A549 (cell line): ENCODE measurements at regions not wholly inside any gene's neighbourhood (a gene's known extent, or its start where the extent isn't known, plus 50 kb on each side); places are given as distances from the start of the nearest gene placed in this dataset.

Experiments used
- ATAC-seq, 2 experiments: fragments of 200-7000 bp in 1 of 2; fragments of >200 bp in 1 of 2; cut with Nextera tagmentation in 1 of 2; cut with Tn5 transposase in 1 of 2; 3 replicates each; pipeline versions ENCODE4 v1.8.0 to v1.9.1; 2018 to 2020; ENCODE audit warnings: mild to moderate bottlenecking in 1 of 2, moderate library complexity in 1 of 2
- CTCF ChIA-PET: fragments of 300-600 bp; sonication (Branson Sonifier 250); formaldehyde crosslinking; extraction: SDS; loops from one replicate; lab custom pipeline; 2021; ENCODE audit warnings: antibody characterized with exemption, inconsistent platforms; lab: Yijun Ruan, JAX
- POLR2A ChIA-PET: fragments of 350-600 bp; formaldehyde crosslinking; extraction: SDS; loops from one replicate; lab custom pipeline; 2021; ENCODE audit warnings: antibody characterized with exemption, inconsistent platforms; lab: Yijun Ruan, JAX
- DNase-seq, 2 experiments: peaks; one replicate each; pipeline versions ENCODE4 v3.0.0 to v3.0.0-alpha.2; 2011 to 2016; ENCODE audit warnings: low read depth in 1 of 2, low spot score in 1 of 2
- FAIRE-seq: peaks from 2 replicates; lab custom pipeline; 2011; peaks lifted over from hg19 to GRCh38; lab: Jason Lieb, UNC
- H3K27ac ChIP-seq, 2 experiments: fragments of >200 bp; sonication (Bioruptor Twin); formaldehyde crosslinking; 3 replicates each; pipeline ENCODE4 v1.5.1; 2016 to 2017
- H3K4me1 ChIP-seq: fragments of >200 bp; sonication (Bioruptor Twin); formaldehyde crosslinking; 3 replicates; pipeline ENCODE4 v1.6.1; 2016
- H3K4me2 ChIP-seq: fragments of >200 bp; sonication (Bioruptor Twin); formaldehyde crosslinking; 3 replicates; pipeline ENCODE4 v1.6.1; 2016
- H3K4me3 ChIP-seq: fragments of >200 bp; sonication (Bioruptor Twin); formaldehyde crosslinking; 3 replicates; pipeline ENCODE4 v1.5.1; 2016
- H3K9me3 ChIP-seq: fragments of >200 bp; sonication (Bioruptor Twin); formaldehyde crosslinking; 3 replicates; pipeline ENCODE4 v1.6.1; 2016
- ATOH8 ChIP-seq: fragments of 250-450 bp; sonication (Bioruptor Pico); IDR thresholded peaks from 2 replicates; pipeline ENCODE4 v1.5.0; 2020; ENCODE audit warnings: low read depth, mild to moderate bottlenecking, moderate library complexity
- CHD4 ChIP-seq: fragments of 200-600 bp; sonication (generic); IDR thresholded peaks from 2 replicates; pipeline ENCODE4 v1.6.1; 2016; ENCODE audit warnings: antibody characterized with exemption, mild to moderate bottlenecking, borderline replicate concordance
- CTCF ChIP-seq: fragments of >200 bp; sonication (Bioruptor Twin); formaldehyde crosslinking; IDR thresholded peaks from 3 replicates; pipeline ENCODE4 v1.5.1; 2016
- E2F6 ChIP-seq: IDR thresholded peaks from 2 replicates; pipeline ENCODE4 v1.6.1; 2012; ENCODE audit warnings: low read depth, borderline replicate concordance
- EHF ChIP-seq: fragments of 250-450 bp; sonication (Bioruptor Pico); IDR thresholded peaks from 2 replicates; pipeline ENCODE4 v1.5.0; 2020; ENCODE audit warnings: mild to moderate bottlenecking
- EP300 ChIP-seq, 2 experiments: fragments of >200 bp; sonication (Bioruptor Twin); formaldehyde crosslinking; IDR thresholded peaks; 2 replicates in 1 of 2; 3 replicates in 1 of 2; pipeline ENCODE4 v1.6.1; 2016 to 2017
- HES2 ChIP-seq: fragments of >200 bp; sonication (Bioruptor Twin); formaldehyde crosslinking; IDR thresholded peaks from 2 replicates; pipeline ENCODE4 v1.6.1; 2016
- HOXA7 ChIP-seq: fragments of 250-450 bp; sonication (Bioruptor Pico); IDR thresholded peaks from 2 replicates; pipeline ENCODE4 v1.5.0; 2020; ENCODE audit warnings: mild to moderate bottlenecking, moderate library complexity
- JUNB ChIP-seq: fragments of >200 bp; sonication (Bioruptor Twin); formaldehyde crosslinking; IDR thresholded peaks from 2 replicates; pipeline ENCODE4 v1.6.1; 2016
- KDM1A ChIP-seq: fragments of 200-600 bp; sonication (generic); IDR thresholded peaks from 2 replicates; pipeline ENCODE4 v1.6.1; 2016; ENCODE audit warnings: low read depth, mild to moderate bottlenecking
- KDM5A ChIP-seq: fragments of 200-600 bp; sonication (generic); IDR thresholded peaks from 2 replicates; pipeline ENCODE4 v1.6.1; 2016; ENCODE audit warnings: antibody characterized with exemption, mild to moderate bottlenecking
- MYC ChIP-seq: IDR thresholded peaks from 2 replicates; pipeline ENCODE4 v1.6.1; 2012; ENCODE audit warnings: mild to moderate bottlenecking, inconsistent platforms, low read length, improper control_type of control experiment, borderline replicate concordance
- RAD21 ChIP-seq, 2 experiments: fragments of >200 bp in 1 of 2; sonication (Bioruptor Twin) in 1 of 2; formaldehyde crosslinking in 1 of 2; IDR thresholded peaks in 1 of 2; conservative IDR thresholded peaks in 1 of 2; 2 replicates in 1 of 2; 3 replicates in 1 of 2; pipeline ENCODE4 v1.6.1; 2012 to 2018; ENCODE audit warnings: inconsistent platforms in 1 of 2
- RARB ChIP-seq: fragments of 250-450 bp; sonication (Bioruptor Pico); IDR thresholded peaks from 2 replicates; pipeline ENCODE4 v1.8.0; 2021; ENCODE audit warnings: mild to moderate bottlenecking, moderate library complexity
- REST ChIP-seq: fragments of 200-600 bp; sonication (generic); IDR thresholded peaks from 2 replicates; pipeline ENCODE4 v1.6.1; 2016; ENCODE audit warnings: antibody characterized with exemption, mild to moderate bottlenecking, moderate library complexity
- RFX5 ChIP-seq: fragments of 450-650 bp; IDR thresholded peaks from 2 replicates; pipeline ENCODE4 v1.7.1; 2014; ENCODE audit warnings: antibody characterized with exemption, mild to moderate bottlenecking, moderate library complexity
- TP53 ChIP-seq: fragments of 250-450 bp; sonication (Bioruptor Pico); IDR thresholded peaks from 2 replicates; pipeline ENCODE4 v1.5.0; 2021; ENCODE audit warnings: mild to moderate bottlenecking, moderate library complexity
- ZC3H11A ChIP-seq: fragments of 450-650 bp; IDR thresholded peaks from 2 replicates; pipeline ENCODE4 v1.6.1; 2014; ENCODE audit warnings: antibody characterized with exemption, mild to moderate bottlenecking
- ZFP36 ChIP-seq: fragments of 450-650 bp; IDR thresholded peaks from 2 replicates; pipeline ENCODE4 v1.6.1; 2014; ENCODE audit warnings: borderline replicate concordance; ENCODE audit not compliant: partially characterized antibody
- ZSCAN20 ChIP-seq: fragments of 250-450 bp; sonication (Bioruptor Pico); IDR thresholded peaks from 2 replicates; pipeline ENCODE4 v1.8.0; 2022; ENCODE audit warnings: mild to moderate bottlenecking, moderate library complexity
- WGBS: methylation state at CpG from one replicate; pipeline ENCODE4 v1.1.6; 2017; ENCODE audit errors: missing lambda C conversion rate; 5-methylcytosine and 5-hydroxymethylcytosine counted together

GRCh38 chr15:88335074-88335473 is 78.5 kb upstream of the NTRK3 start (continued):
- TF ChIP-seq REST, result no peak

- CTCF ChIA-PET, result interaction anchor here (0.8 to 1.0 kb wide), 2 partner anchors 113 to 117 kb away, joined by 3 to 4 read pairs; no protein-coding TSS in a partner anchor
- H3K4me1 ChIP-seq, result peaks cover 18% of the 10 kb centered on the region
- FAIRE-seq, result no peak
- TF ChIP-seq RFX5 (no peak), ZSCAN20 (CRISPR knock-in tag) (no peak), HOXA7 (CRISPR knock-in tag) (no peak), EP300 (IDR thresholded peaks at IDR 0.05) (no peak), JUNB (no peak), KDM5A (no peak), REST (no peak), CHD4 (no peak), KDM1A (no peak), MYC (no peak), ZC3H11A (no peak), RARB (CRISPR knock-in tag) (no peak), ATOH8 (CRISPR knock-in tag) (no peak), HES2 (no peak), E2F6 (no peak), EHF (CRISPR knock-in tag) (no peak), ZFP36 (no peak), TP53 (CRISPR knock-in tag) (no peak), RAD21 (conservative IDR thresholded peaks at IDR 0.05 in 1 of 2, IDR thresholded peaks at IDR 0.05 in 1 of 2) (no peak), CTCF (no peak)
- TF ChIP-seq, all 56 proteins: peak for 0
- DNase-seq (no peak), ATAC-seq (no peak)
- peak overlapping the region in 1 of 2 experiments; percentile 60; a peak in 3 of 6 replicates for H3K27ac ChIP-seq
- 25% methylated on average over 4 of the region's 4 CpGs for WGBS
- no peak overlapping the region for H3K4me2 ChIP-seq
- H3K4me3 ChIP-seq, result no peak overlapping the region
- H3K9me3 ChIP-seq, result no peaks in the 10 kb centered on the region
- POLR2A ChIA-PET, result no interaction called here
Measured at GRCh38 chr15:88334436-88334835, 77.9 kb upstream of the NTRK3 start.
